ENCODE measurements at regions not wholly inside any gene's neighbourhood (a gene's known extent, or its start where the extent isn't known, plus 50 kb on each side); places are given as distances from the start of the nearest gene placed in this dataset.

- Histone ChIP-seq H2AFZ (ENCODE audit: low read length) (no peak overlapping the region), H3K79me1 (ENCODE audit: low read depth, low read length) (no peaks in the 10 kb centered on the region), H4K5ac (ENCODE audit: insufficient read length, low read depth, low read length) (no peak overlapping the region), H3K23me2 (ENCODE audit: low read depth, low read length) (no peaks in the 10 kb centered on the region), H3K14ac (ENCODE audit: insufficient read length) (no peak overlapping the region), H3K27ac (ENCODE audit: low read depth, low read length) (no peak overlapping the region), H3K56ac (replicated peaks; ENCODE audit: insufficient read length, low read depth, low read length) (no peak overlapping the region), H3K36me3 (ENCODE audit: control insufficient read depth in 2 of 4, insufficient read depth in 4 of 4, low read length in 3 of 4) (no peaks in the 10 kb centered on the region), H3K18ac (ENCODE audit: extremely low read depth, low read length) (no peak overlapping the region), H2BK5ac (ENCODE audit: low read depth, low read length) (no peak overlapping the region), H3K4me2 (ENCODE audit: insufficient read depth in 1 of 2, low read depth in 2 of 2, low read length in 2 of 2) (no peak overlapping the region), H3K4me3 (ENCODE audit: extremely low read depth in 1 of 4, insufficient read depth in 2 of 4, low read depth in 3 of 4, low read length in 4 of 4) (no peak overlapping the region), H3K4me1 (replicated peaks in 1 of 4; ENCODE audit: control insufficient read depth in 3 of 4, insufficient read depth in 4 of 4, low read length in 3 of 4) (no peaks in the 10 kb centered on the region), H3K4ac (replicated peaks; ENCODE audit: insufficient read length, low read depth, low read length) (no peak overlapping the region), H3K9me3 (ENCODE audit: insufficient read depth in 2 of 2, low read depth in 1 of 2, low read length in 1 of 2) (peaks cover 7% of the 10 kb centered on the region in 2 experiments; a peak in 3 of 4 replicates), H2BK20ac (ENCODE audit: low read length) (no peak overlapping the region), H2AK5ac (ENCODE audit: low read depth, low read length) (no peak overlapping the region), H4K20me1 (replicated peaks in 1 of 2; ENCODE audit: control insufficient read depth in 1 of 2, insufficient read depth in 2 of 2, low read length in 2 of 2) (no peaks in the 10 kb centered on the region), H3K23ac (ENCODE audit: insufficient read length) (no peak overlapping the region), H3K9ac (replicated peaks in 1 of 4; ENCODE audit: extremely low read depth in 1 of 4, low read depth in 3 of 4, low read length in 3 of 4) (no peak overlapping the region), H2BK12ac (ENCODE audit: low read depth, low read length) (no peak overlapping the region), H3K79me2 (ENCODE audit: control insufficient read depth in 1 of 2, insufficient read depth in 2 of 2, low read length in 2 of 2) (no peaks in the 10 kb centered on the region), H4K91ac (replicated peaks; ENCODE audit: insufficient read length, low read length) (no peak overlapping the region), H4K8ac (ENCODE audit: extremely low read depth, insufficient read depth, low read length) (no peak overlapping the region), H3K27me3 (replicated peaks in 1 of 4; ENCODE audit: control insufficient read depth in 3 of 4, extremely low read depth in 1 of 4, insufficient read depth in 3 of 4, low read length in 3 of 4) (no peaks in the 10 kb centered on the region), H2BK120ac (replicated peaks; ENCODE audit: low read depth, low read length) (no peak overlapping the region), H2BK15ac (ENCODE audit: low read length) (no peak overlapping the region)
- CTCF ChIA-PET (ENCODE audit: partially characterized antibody) = no interaction called here
- FAIRE-seq (no peak), DNase-seq (ENCODE audit: low read depth in 1 of 2, low spot score in 2 of 2) (no peak)
- 96% methylated on average over 2 of the region's 2 CpGs; no CpG with 5 or more reads in 1 of the 2 experiments for WGBS, 2 experiments (ENCODE audit: extremely low coverage in 1 of 2, insufficient coverage in 1 of 2, insufficient read length in 1 of 2, insufficient replicate concordance in 2 of 2, low coverage in 1 of 2, low lambda C conversion rate in 2 of 2, missing lambda C conversion rate in 1 of 2)
- POLR2A ChIA-PET (ENCODE audit: partially characterized antibody) = no interaction called here
- TF ChIP-seq KDM1A (IDR thresholded peaks at IDR 0.05; ENCODE audit: borderline replicate concordance, low read length) = no peak
- no peak for TF ChIP-seq E2F6 (IDR thresholded peaks at IDR 0.05)
- TF ChIP-seq RXRA (IDR thresholded peaks at IDR 0.05; ENCODE audit: insufficient read depth, low read depth, low read length) = no peak
- TF ChIP-seq SIRT6 (IDR thresholded peaks at IDR 0.05; ENCODE audit: low read length) = no peak
- no peak for TF ChIP-seq POU5F1 (IDR thresholded peaks at IDR 0.05; ENCODE audit: low read depth, low read length)
- no peak for TF ChIP-seq GTF2F1 (IDR thresholded peaks at IDR 0.05; ENCODE audit: borderline replicate concordance, low read depth, low read length)
- TF ChIP-seq GABPA (IDR thresholded peaks at IDR 0.05; ENCODE audit: borderline replicate concordance, insufficient read depth, low read length) = no peak
- TF ChIP-seq HDAC2 (IDR thresholded peaks at IDR 0.05; ENCODE audit: borderline replicate concordance in 1 of 2, low read depth in 2 of 2, low read length in 2 of 2) = no peak
- TF ChIP-seq MAFK (IDR thresholded peaks at IDR 0.05; ENCODE audit: low read depth, low read length) = no peak
- no peak for TF ChIP-seq USF2 (IDR thresholded peaks at IDR 0.05; ENCODE audit: low read length)
- no peak for TF ChIP-seq TCF12 (IDR thresholded peaks at IDR 0.05; ENCODE audit: low read depth, low read length)
- TF ChIP-seq SIX5 (IDR thresholded peaks at IDR 0.05; ENCODE audit: low read depth, low read length) = no peak
These were observed 299.7 kb upstream of the SEMA3C start for GRCh38 chr7:81218480-81219106.
